ENCODE measurements at regions not wholly inside any gene's neighbourhood (a gene's known extent, or its start where the extent isn't known, plus 50 kb on each side); places are given as distances from the start of the nearest gene placed in this dataset.

- TF ChIP-seq CTCF (IDR thresholded peaks at IDR 0.05) (no peak), POLR2A (IDR thresholded peaks at IDR 0.05) (no peak)
Observed at GRCh38 chr2:142803158-142803557, 74.3 kb upstream of the KYNU start.

Measured in adrenal gland (tissue), 5 donors.